GM12874 (cell line): ENCODE measurements at regions not wholly inside any gene's neighbourhood (a gene's known extent, or its start where the extent isn't known, plus 50 kb on each side); places are given as distances from the start of the nearest gene placed in this dataset.

ENCODE experiments used
- TF ChIP-seq, protein P1 (sequence below): IDR thresholded peaks from 2 replicates; pipeline ENCODE4 v1.5.1; 2011; ENCODE audit warnings: low read depth, mild to moderate bottlenecking, control low read depth, low read length, moderate library complexity; ENCODE audit not compliant: insufficient read depth

DNA sequence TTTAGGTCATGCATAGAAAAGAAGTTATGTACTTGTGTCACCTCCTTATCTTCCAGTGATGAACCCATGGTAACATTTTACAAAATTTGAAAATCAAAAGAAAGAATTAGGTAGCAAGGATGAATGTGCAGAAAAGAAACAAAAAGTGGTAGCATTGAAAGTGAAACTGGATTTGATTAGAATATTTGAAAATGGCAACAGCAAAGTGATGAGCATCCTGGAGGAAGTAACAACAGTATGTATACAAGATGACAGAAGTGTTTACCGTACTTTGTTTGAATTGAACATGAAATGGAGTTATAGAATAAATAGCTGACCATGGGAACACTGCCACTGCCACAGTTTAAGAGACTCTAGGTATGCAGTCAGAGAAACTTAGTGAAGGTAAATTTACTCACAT, 1313.1 kb downstream of the CDH11 start:
- TF ChIP-seq, protein P1, sequence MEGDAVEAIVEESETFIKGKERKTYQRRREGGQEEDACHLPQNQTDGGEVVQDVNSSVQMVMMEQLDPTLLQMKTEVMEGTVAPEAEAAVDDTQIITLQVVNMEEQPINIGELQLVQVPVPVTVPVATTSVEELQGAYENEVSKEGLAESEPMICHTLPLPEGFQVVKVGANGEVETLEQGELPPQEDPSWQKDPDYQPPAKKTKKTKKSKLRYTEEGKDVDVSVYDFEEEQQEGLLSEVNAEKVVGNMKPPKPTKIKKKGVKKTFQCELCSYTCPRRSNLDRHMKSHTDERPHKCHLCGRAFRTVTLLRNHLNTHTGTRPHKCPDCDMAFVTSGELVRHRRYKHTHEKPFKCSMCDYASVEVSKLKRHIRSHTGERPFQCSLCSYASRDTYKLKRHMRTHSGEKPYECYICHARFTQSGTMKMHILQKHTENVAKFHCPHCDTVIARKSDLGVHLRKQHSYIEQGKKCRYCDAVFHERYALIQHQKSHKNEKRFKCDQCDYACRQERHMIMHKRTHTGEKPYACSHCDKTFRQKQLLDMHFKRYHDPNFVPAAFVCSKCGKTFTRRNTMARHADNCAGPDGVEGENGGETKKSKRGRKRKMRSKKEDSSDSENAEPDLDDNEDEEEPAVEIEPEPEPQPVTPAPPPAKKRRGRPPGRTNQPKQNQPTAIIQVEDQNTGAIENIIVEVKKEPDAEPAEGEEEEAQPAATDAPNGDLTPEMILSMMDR, result no peak

DNA sequence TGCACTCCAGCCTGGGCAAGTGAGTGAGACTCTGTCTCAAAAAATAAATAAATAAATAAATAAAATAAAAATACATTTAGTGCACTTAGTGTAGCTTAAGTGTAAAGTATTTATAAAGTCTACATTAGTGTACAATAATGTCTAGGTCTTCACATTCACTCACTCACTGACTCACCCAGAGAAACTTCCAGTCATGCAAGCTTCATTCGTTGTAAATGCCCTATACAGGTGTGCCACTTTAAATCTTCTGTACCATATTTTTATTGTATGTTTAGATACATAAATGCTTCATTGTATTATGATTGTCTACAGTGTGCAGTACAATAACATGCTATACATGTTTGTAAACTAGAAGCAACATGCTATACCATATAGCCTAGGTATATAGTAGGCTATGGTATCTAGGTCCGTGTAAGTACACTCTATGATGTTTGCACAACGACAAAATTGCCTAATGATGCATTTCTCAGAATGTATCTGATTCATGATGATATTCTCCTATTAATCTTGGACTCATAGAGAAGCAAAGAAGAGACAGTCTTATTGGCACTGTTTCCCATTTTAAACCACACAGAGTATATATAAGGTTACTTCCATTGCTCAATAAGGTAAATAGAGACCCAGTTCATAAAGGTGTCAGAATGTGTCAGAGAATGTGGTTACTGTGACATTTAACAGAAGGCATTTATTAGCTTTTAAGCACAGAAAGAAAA, 1314.9 kb downstream of the CDH11 start:
- TF ChIP-seq, protein P1, result no peak

DNA sequence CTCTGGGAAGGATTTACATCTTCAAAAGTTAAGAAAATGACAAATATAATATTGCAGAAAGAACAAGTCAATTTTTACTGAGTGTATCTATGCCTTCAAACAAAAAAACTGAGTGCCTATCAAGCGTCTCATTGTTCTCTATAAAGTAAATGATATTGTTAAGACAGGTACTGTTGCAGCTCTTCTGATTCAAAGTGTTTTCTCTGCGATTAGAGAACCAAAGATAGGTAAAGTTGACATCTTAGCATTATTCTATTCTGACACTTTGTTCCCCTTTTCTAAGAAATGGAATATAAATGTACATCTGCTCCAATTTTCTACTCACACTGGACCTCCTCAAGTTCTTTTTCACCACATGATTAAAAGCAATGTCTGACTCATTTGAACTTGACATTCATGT, 1317.7 kb downstream of the CDH11 start:
- TF ChIP-seq, protein P1, result no peak

DNA sequence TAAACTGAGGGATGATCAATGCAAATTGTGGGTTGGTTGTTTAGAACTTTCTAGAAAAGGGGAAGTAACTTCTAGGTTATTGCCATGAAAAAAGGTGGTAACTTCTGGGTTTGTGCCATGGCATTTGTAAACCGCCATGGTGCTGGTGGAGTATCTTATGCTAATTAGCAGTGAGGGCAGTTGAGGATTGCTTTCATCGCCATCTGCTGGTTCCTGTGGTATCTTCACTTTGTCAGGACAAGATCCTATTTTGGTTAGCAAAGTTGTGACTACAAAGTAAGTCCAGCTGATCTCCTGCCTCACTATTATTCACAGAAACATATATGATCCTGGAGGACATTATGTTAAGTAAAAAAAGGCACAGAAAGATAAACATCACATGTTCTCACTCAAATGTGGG, 1332.3 kb downstream of the CDH11 start:
- TF ChIP-seq, protein P1, result no peak

DNA sequence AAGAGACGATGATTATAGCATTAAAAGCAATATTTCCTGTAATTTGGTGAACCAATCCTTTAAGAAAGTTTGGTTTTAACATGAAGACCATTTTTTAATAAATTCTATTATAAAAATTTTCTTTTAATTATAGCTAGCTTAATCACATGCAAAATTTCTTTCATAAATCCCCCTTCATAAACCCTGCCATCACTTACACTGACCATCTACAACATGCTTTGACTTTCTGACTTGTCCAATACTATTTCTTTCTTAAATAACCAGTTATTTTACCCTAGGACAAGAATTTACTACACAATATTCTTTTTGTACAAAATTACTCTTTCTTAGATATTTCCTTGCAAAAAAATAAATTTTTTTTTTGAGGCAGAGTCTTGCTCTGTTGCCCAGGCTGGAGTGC, 1334.8 kb downstream of the CDH11 start:
- TF ChIP-seq, protein P1, result no peak

DNA sequence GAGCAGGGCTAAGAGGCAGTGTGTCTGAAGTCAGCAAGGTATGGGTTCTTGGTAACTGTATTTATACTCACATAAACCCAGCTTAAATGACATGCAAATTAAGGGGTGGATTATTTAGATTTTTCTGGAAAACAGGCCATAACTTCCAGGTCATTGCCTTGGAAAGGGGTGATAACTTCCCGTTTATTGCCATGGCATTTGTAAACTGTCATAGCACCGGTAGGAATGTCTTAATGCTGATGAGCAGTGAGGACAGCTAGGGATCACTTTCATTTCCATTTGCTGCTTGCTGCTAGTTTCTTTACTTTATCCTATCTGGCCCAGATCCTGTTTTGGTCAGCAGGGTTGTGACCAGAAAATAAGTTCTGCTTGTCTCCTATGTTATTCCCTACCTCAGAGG, 1336.7 kb downstream of the CDH11 start:
- TF ChIP-seq, protein P1, result no peak

DNA sequence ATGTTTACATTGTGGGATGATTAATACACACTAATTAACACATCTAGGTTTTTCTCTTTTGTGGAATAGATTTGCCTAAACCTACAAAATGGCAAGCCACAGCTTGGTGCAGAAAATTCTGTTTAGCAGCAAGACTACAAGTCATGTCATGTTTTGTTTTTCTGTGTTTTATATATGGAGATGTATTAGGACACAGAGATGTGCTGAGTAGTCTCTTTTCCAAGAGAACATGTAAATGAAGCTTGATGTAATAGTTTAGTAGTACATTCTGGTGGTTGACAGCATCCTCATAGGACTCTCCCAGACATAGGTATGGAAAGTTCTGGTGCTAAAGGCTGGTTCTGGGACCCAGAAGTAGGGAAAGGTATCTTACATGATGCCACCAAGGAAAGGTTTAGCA, 1345.4 kb downstream of the CDH11 start:
- TF ChIP-seq, protein P1, result no peak

DNA sequence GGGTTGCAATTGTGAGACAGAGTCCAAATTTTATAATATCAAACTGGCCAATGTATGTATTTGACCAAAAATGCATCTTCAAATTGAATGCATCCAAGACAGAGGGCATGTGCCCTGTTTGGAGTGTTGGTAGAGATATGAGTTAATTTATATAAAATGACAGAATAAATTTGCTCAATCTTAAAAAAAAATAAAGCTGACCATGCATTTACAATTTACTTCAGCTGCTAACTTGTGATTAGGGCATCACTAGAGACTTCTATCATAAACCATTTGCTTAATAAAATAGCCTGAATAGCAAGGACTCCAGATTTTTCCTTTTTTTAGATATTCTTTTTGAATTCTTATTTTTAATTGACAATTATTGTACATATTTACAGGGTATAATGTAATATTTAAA, 1345.8 kb downstream of the CDH11 start:
- TF ChIP-seq, protein P1, result no peak
